ENCODE measurements at regions not wholly inside any gene's neighbourhood (a gene's known extent, or its start where the extent isn't known, plus 50 kb on each side); places are given as distances from the start of the nearest gene placed in this dataset.

- TF ChIP-seq CTCF (conservative IDR thresholded peaks at IDR 0.05): no peak; the same call in 1 of the 2 replicates
- no peak for TF ChIP-seq ZFX (IDR thresholded peaks at IDR 0.05)
These were observed 110.8 kb upstream of the PABPC3 start for GRCh38 chr13:24985107-24985506.
